WTC11 (cell line): ENCODE measurements at regions not wholly inside any gene's neighbourhood (a gene's known extent, or its start where the extent isn't known, plus 50 kb on each side); places are given as distances from the start of the nearest gene placed in this dataset.

Experiments used
- FOXJ3 ChIP-seq: sonication (generic); formaldehyde crosslinking; IDR thresholded peaks from 2 replicates; pipeline ENCODE4 v1.9.0; 2021; ENCODE audit warnings: missing genetic modification reagents, mild to moderate bottlenecking, borderline replicate concordance
- HMGXB4 ChIP-seq: sonication (generic); formaldehyde crosslinking; IDR thresholded peaks from 2 replicates; pipeline ENCODE4 v1.8.1; 2023; ENCODE audit warnings: mild to moderate bottlenecking, moderate library complexity, missing genetic modification reagents
- JUN ChIP-seq: sonication (generic); formaldehyde crosslinking; IDR thresholded peaks from 2 replicates; pipeline ENCODE4 v1.8.0; 2023; ENCODE audit warnings: mild to moderate bottlenecking, missing genetic modification reagents
- NFATC4 ChIP-seq: fragments of 250-450 bp; sonication (Bioruptor Pico); IDR thresholded peaks from 2 replicates; pipeline ENCODE4 v1.9.0; 2021; ENCODE audit warnings: mild to moderate bottlenecking
- TF ChIP-seq, protein P1 (sequence below): sonication (generic); formaldehyde crosslinking; conservative IDR thresholded peaks from 2 replicates; pipeline ENCODE4 v1.8.1; 2022; ENCODE audit warnings: mild to moderate bottlenecking, missing genetic modification reagents
- TF ChIP-seq, protein P2 (sequence below): fragments of 200-600 bp; IDR thresholded peaks from 2 replicates; pipeline ENCODE4 v1.8.0; 2022; ENCODE audit warnings: antibody characterized with exemption

DNA sequence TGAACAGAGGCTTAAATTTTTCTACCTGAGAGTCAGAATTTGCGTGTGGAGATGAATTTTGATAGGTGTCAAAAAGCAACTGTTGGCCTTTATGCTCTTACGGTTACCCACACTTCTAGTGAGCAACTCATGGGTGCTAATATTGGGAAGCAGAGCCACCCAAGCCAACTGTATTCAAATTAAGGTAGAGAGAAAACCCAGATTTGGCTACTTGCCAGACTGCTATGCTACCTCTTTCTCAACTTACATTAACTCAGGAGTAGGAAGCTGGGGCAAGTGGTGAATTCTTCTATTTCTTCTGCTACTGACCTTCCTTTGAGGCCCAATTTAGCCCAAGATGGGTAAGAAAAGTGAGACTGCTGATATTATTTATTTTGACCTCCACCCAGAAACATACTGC, 83.9 kb downstream of the OLFM4 start:
- TF ChIP-seq FOXJ3 (CRISPR knock-in tag) = no peak
- TF ChIP-seq, protein P1, sequence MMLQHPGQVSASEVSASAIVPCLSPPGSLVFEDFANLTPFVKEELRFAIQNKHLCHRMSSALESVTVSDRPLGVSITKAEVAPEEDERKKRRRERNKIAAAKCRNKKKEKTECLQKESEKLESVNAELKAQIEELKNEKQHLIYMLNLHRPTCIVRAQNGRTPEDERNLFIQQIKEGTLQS = no peak
- no peak for TF ChIP-seq NFATC4 (CRISPR knock-in tag)
- TF ChIP-seq JUN (CRISPR knock-in tag) = no peak
- no peak for TF ChIP-seq HMGXB4 (CRISPR knock-in tag)
- TF ChIP-seq, protein P2, sequence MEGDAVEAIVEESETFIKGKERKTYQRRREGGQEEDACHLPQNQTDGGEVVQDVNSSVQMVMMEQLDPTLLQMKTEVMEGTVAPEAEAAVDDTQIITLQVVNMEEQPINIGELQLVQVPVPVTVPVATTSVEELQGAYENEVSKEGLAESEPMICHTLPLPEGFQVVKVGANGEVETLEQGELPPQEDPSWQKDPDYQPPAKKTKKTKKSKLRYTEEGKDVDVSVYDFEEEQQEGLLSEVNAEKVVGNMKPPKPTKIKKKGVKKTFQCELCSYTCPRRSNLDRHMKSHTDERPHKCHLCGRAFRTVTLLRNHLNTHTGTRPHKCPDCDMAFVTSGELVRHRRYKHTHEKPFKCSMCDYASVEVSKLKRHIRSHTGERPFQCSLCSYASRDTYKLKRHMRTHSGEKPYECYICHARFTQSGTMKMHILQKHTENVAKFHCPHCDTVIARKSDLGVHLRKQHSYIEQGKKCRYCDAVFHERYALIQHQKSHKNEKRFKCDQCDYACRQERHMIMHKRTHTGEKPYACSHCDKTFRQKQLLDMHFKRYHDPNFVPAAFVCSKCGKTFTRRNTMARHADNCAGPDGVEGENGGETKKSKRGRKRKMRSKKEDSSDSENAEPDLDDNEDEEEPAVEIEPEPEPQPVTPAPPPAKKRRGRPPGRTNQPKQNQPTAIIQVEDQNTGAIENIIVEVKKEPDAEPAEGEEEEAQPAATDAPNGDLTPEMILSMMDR = no peak
